ENCODE measurements at regions not wholly inside any gene's neighbourhood (a gene's known extent, or its start where the extent isn't known, plus 50 kb on each side); places are given as distances from the start of the nearest gene placed in this dataset.

- TF ChIP-seq CTCF (IDR thresholded peaks at IDR 0.05) = no peak
- no peak for TF ChIP-seq POLR2A (IDR thresholded peaks at IDR 0.05)
- TF ChIP-seq POLR2AphosphoS5 (IDR thresholded peaks at IDR 0.05) = no peak
- no peak for TF ChIP-seq EP300 (IDR thresholded peaks at IDR 0.05)
Measured at GRCh38 chr3:31416980-31417379, 115.7 kb upstream of the STT3B start.
